ENCODE measurements at regions not wholly inside any gene's neighbourhood (a gene's known extent, or its start where the extent isn't known, plus 50 kb on each side); places are given as distances from the start of the nearest gene placed in this dataset.

DNA sequence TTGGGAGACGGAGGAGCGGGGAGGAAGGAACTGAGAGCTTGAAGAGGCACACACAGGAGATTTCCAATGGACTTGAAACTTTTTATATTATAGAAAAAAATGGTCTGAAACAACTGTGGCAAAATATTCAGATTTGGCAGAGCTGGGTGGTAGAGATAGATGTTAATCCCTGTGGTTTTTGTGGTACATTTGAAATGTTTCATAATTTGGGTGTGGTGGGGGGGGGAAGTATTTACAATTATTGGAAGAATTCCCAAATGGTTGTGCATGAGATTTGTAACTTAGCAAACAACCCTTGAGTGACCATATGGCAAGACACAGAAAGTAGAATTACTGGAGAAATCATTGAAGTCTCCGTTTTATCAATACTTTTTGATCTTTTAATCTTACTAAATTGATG, 588.8 kb upstream of the PSMD7 start:
- no peak overlapping the region for H3K9ac ChIP-seq (ENCODE audit: low read length)
- H3K27me3 ChIP-seq (ENCODE audit: control insufficient read depth in 1 of 2, insufficient read depth in 2 of 2, low read length in 2 of 2), result no peaks in the 10 kb centered on the region
- no peaks in the 10 kb centered on the region for H3K36me3 ChIP-seq (ENCODE audit: insufficient read depth, low read length)
- H3K9me3 ChIP-seq (ENCODE audit: low read length), result no peaks in the 10 kb centered on the region
- no peak overlapping the region for H3K27ac ChIP-seq (ENCODE audit: low read depth, low read length)
- no peak overlapping the region for H3K4me3 ChIP-seq (ENCODE audit: low read depth in 1 of 2, low read length in 2 of 2)
- peaks cover 2% of the 10 kb centered on the region for H3K4me1 ChIP-seq (ENCODE audit: insufficient read depth, low read length)

GRCh38 chr16:73703891-73704290, 592.7 kb upstream of the PSMD7 start:
- Histone ChIP-seq H3K4me3 (ENCODE audit: low read depth in 1 of 2, low read length in 2 of 2) (no peak overlapping the region), H3K9ac (ENCODE audit: low read length) (no peak overlapping the region), H3K27ac (ENCODE audit: low read depth, low read length) (no peak overlapping the region), H3K27me3 (ENCODE audit: control insufficient read depth in 1 of 2, insufficient read depth in 2 of 2, low read length in 2 of 2) (no peaks in the 10 kb centered on the region), H3K36me3 (ENCODE audit: insufficient read depth, low read length) (no peaks in the 10 kb centered on the region), H3K9me3 (ENCODE audit: low read length) (no peaks in the 10 kb centered on the region), H3K4me1 (ENCODE audit: insufficient read depth, low read length) (no peaks in the 10 kb centered on the region)

DNA sequence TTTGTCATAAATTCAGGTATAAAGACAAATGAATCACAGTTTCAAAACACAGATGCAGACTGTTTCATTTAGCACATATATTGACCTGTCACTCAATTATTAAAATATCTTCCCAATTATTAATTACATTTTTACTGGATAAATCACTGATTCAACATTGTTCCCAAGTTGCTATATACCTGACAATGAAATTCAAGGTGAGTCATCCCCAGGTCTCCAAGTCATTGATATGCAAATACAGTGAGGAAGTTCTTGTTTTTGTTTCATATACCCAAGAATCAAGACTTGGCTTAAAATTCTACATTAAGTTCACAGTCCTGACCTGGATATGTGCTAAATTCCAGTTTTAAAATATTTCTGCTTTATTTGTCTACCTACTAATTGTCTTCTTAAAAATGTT, 599.3 kb upstream of the PSMD7 start:
- H3K9me3 ChIP-seq (ENCODE audit: low read length), result no peaks in the 10 kb centered on the region
- H3K27ac ChIP-seq (ENCODE audit: low read depth, low read length), result no peak overlapping the region
- no peak overlapping the region for H3K9ac ChIP-seq (ENCODE audit: low read length)
- no peaks in the 10 kb centered on the region for H3K4me1 ChIP-seq (ENCODE audit: insufficient read depth, low read length)
- no peaks in the 10 kb centered on the region for H3K27me3 ChIP-seq (ENCODE audit: control insufficient read depth in 1 of 2, insufficient read depth in 2 of 2, low read length in 2 of 2)
- no peaks in the 10 kb centered on the region for H3K36me3 ChIP-seq (ENCODE audit: insufficient read depth, low read length)
- H3K4me3 ChIP-seq (ENCODE audit: low read depth in 1 of 2, low read length in 2 of 2), result no peak overlapping the region

DNA sequence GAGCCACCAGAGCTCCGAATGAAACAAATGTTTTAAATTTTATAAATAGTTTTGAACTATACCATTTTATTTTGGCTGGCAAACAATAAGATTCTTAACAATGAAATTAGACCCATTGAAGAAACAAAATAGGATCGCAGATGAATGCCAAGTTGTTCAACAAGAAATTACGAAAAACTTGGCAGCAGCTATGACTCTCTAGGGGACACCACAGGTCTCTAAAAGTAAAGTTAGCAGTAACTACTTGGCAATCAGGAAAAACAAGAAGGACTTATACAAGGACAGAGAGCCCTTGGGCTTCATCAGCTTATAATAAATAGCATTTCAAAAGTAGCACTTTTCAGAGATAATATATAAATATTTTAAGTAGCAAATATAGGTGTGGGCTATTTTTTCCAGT, 603.8 kb upstream of the PSMD7 start:
- Histone ChIP-seq H3K27ac (ENCODE audit: low read depth, low read length) (no peak overlapping the region), H3K27me3 (ENCODE audit: control insufficient read depth in 1 of 2, insufficient read depth in 2 of 2, low read length in 2 of 2) (no peaks in the 10 kb centered on the region), H3K9ac (ENCODE audit: low read length) (no peak overlapping the region), H3K4me3 (ENCODE audit: low read depth in 1 of 2, low read length in 2 of 2) (no peak overlapping the region), H3K9me3 (ENCODE audit: low read length) (no peaks in the 10 kb centered on the region), H3K4me1 (ENCODE audit: insufficient read depth, low read length) (no peaks in the 10 kb centered on the region), H3K36me3 (ENCODE audit: insufficient read depth, low read length) (no peaks in the 10 kb centered on the region)

GRCh38 chr16:73683804-73684203, 612.8 kb upstream of the PSMD7 start:
- H3K27ac ChIP-seq (ENCODE audit: low read depth, low read length), result no peak overlapping the region
- no peak overlapping the region for H3K4me3 ChIP-seq (ENCODE audit: low read depth in 1 of 2, low read length in 2 of 2)
- H3K9me3 ChIP-seq (ENCODE audit: low read length), result no peaks in the 10 kb centered on the region
- H3K9ac ChIP-seq (ENCODE audit: low read length), result no peak overlapping the region
- H3K27me3 ChIP-seq (ENCODE audit: control insufficient read depth in 1 of 2, insufficient read depth in 2 of 2, low read length in 2 of 2), result no peaks in the 10 kb centered on the region
- H3K4me1 ChIP-seq (ENCODE audit: insufficient read depth, low read length), result no peaks in the 10 kb centered on the region
- H3K36me3 ChIP-seq (ENCODE audit: insufficient read depth, low read length), result no peaks in the 10 kb centered on the region

DNA sequence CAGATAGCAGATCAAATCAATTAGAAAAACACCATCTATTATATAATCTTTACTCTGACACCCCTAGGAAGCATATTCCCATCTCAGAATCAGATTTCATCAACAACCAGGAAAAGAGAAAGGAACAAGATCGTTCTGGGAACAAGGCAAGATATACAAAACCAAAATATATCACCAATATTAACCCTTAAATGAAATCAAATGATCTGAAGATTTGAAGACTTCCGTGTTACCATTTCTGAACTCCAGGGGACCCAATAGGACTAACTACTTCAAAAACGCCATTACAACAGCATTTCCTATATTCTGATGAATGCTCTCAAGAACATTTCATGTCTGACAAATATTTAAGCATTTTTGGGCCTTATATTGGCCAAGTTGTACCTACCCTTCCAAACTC, 624.2 kb upstream of the ZFHX3 start:
- Histone ChIP-seq H3K9ac (ENCODE audit: low read length) (no peak overlapping the region), H3K27ac (ENCODE audit: low read depth, low read length) (no peak overlapping the region), H3K9me3 (ENCODE audit: low read length) (peaks cover 5% of the 10 kb centered on the region), H3K4me3 (ENCODE audit: low read depth in 1 of 2, low read length in 2 of 2) (no peak overlapping the region), H3K27me3 (ENCODE audit: control insufficient read depth in 1 of 2, insufficient read depth in 2 of 2, low read length in 2 of 2) (no peaks in the 10 kb centered on the region), H3K4me1 (ENCODE audit: insufficient read depth, low read length) (no peaks in the 10 kb centered on the region), H3K36me3 (ENCODE audit: insufficient read depth, low read length) (no peaks in the 10 kb centered on the region)

GRCh38 chr16:73670836-73671820, 623.2 kb upstream of the ZFHX3 start:
- no peak overlapping the region for H3K4me3 ChIP-seq (ENCODE audit: low read depth in 1 of 2, low read length in 2 of 2)

GRCh38 chr16:73669535-73670274, 621.8 kb upstream of the ZFHX3 start:
- Histone ChIP-seq H3K9me3 (ENCODE audit: low read length) (peaks cover 3% of the 10 kb centered on the region), H3K27ac (ENCODE audit: low read depth, low read length) (no peak overlapping the region), H3K4me3 (ENCODE audit: low read depth in 1 of 2, low read length in 2 of 2) (no peak overlapping the region), H3K9ac (ENCODE audit: low read length) (no peak overlapping the region), H3K4me1 (ENCODE audit: insufficient read depth, low read length) (no peaks in the 10 kb centered on the region), H3K27me3 (ENCODE audit: control insufficient read depth in 1 of 2, insufficient read depth in 2 of 2, low read length in 2 of 2) (no peaks in the 10 kb centered on the region), H3K36me3 (ENCODE audit: insufficient read depth, low read length) (no peaks in the 10 kb centered on the region)

More at GRCh38 chr16:73670836-73671820, 623.2 kb upstream of the ZFHX3 start:
- H3K4me1 ChIP-seq (ENCODE audit: insufficient read depth, low read length), result no peaks in the 10 kb centered on the region
- no peak overlapping the region for H3K27ac ChIP-seq (ENCODE audit: low read depth, low read length)
- H3K9ac ChIP-seq (ENCODE audit: low read length), result no peak overlapping the region
- no peaks in the 10 kb centered on the region for H3K36me3 ChIP-seq (ENCODE audit: insufficient read depth, low read length)
- no peaks in the 10 kb centered on the region for H3K27me3 ChIP-seq (ENCODE audit: control insufficient read depth in 1 of 2, insufficient read depth in 2 of 2, low read length in 2 of 2)
- peaks cover 5% of the 10 kb centered on the region for H3K9me3 ChIP-seq (ENCODE audit: low read length)

GRCh38 chr16:73663720-73664119, 615.8 kb upstream of the ZFHX3 start:
- H3K27ac ChIP-seq (ENCODE audit: low read depth, low read length), result no peak overlapping the region
- H3K4me1 ChIP-seq (ENCODE audit: insufficient read depth, low read length), result no peaks in the 10 kb centered on the region
- no peak overlapping the region for H3K4me3 ChIP-seq (ENCODE audit: low read depth in 1 of 2, low read length in 2 of 2)
- no peak overlapping the region for H3K9ac ChIP-seq (ENCODE audit: low read length)
- H3K9me3 ChIP-seq (ENCODE audit: low read length), result no peaks in the 10 kb centered on the region
- no peaks in the 10 kb centered on the region for H3K27me3 ChIP-seq (ENCODE audit: control insufficient read depth in 1 of 2, insufficient read depth in 2 of 2, low read length in 2 of 2)
- H3K36me3 ChIP-seq (ENCODE audit: insufficient read depth, low read length), result no peaks in the 10 kb centered on the region

- Histone ChIP-seq H3K4me1 (ENCODE audit: insufficient read depth, low read length) (no peaks in the 10 kb centered on the region), H3K9me3 (ENCODE audit: low read length) (no peaks in the 10 kb centered on the region), H3K27ac (ENCODE audit: low read depth, low read length) (no peak overlapping the region), H3K27me3 (ENCODE audit: control insufficient read depth in 1 of 2, insufficient read depth in 2 of 2, low read length in 2 of 2) (no peaks in the 10 kb centered on the region), H3K9ac (ENCODE audit: low read length) (no peak overlapping the region), H3K36me3 (ENCODE audit: insufficient read depth, low read length) (no peaks in the 10 kb centered on the region), H3K4me3 (ENCODE audit: low read depth in 1 of 2, low read length in 2 of 2) (no peak overlapping the region)
Measured at GRCh38 chr16:73636196-73636595, 588.3 kb upstream of the ZFHX3 start.

- H3K27ac ChIP-seq (ENCODE audit: low read depth, low read length), result no peak overlapping the region
- H3K36me3 ChIP-seq (ENCODE audit: insufficient read depth, low read length), result no peaks in the 10 kb centered on the region
- H3K9me3 ChIP-seq (ENCODE audit: low read length), result no peaks in the 10 kb centered on the region
- no peak overlapping the region for H3K4me3 ChIP-seq (ENCODE audit: low read depth in 1 of 2, low read length in 2 of 2)
- no peaks in the 10 kb centered on the region for H3K27me3 ChIP-seq (ENCODE audit: control insufficient read depth in 1 of 2, insufficient read depth in 2 of 2, low read length in 2 of 2)
- no peaks in the 10 kb centered on the region for H3K4me1 ChIP-seq (ENCODE audit: insufficient read depth, low read length)
- no peak overlapping the region for H3K9ac ChIP-seq (ENCODE audit: low read length)
Measured at GRCh38 chr16:73629011-73629410, 581.1 kb upstream of the ZFHX3 start.

All from muscle layer of colon (tissue), 2 donors.